GM21529 (cell line): ENCODE measurements at regions not wholly inside any gene's neighbourhood (a gene's known extent, or its start where the extent isn't known, plus 50 kb on each side); places are given as distances from the start of the nearest gene placed in this dataset.

Experiments
- ATAC-seq: cut with Tn5 transposase; IDR thresholded peaks from one replicate; pipeline ENCODE4 v1.9.1; 2021; ENCODE audit not compliant: unreplicated experiment

DNA sequence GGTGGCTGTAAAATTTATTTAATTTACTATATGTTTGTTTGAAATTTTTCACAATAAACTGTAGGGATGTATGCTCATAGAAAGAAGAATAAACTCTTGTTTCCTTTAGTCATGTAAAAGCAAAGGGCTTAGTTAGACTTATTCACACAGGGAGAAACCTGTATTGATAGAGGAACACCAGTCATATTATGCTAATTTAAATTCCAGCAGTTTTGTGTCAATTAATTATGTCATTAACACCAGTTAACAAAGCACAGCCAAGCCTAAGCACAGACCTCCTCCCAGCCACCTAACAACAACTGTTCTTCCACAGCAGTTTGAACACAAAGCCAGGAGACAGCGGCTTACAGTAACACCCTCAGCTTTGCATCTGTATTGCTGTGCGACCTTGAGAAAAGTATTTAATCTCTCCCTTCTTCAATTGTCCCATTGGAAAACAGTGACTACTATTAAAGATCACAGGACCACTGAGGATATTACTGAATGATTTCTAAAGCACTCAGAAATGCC, 260.8 kb upstream of the RRP15 start:
- no peak for ATAC-seq

DNA sequence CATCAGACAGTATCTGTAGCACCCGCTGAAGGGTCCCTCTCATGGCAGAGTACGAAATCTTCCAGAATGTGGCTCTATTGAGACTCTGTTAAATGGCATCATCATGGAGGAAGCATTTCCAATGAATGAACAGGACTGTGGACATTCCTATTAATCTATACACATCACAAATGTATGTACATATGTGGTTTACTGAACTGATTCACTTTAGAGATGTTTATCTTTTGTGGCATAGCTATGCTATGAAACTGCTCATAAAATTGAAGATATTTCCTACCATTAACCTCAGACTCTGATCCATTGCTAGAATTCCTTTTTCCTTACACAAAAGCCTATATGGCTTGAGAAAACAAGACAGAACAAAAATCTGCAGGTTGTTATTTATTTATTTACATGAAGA, 259.6 kb upstream of the RRP15 start:
- ATAC-seq: no peak

DNA sequence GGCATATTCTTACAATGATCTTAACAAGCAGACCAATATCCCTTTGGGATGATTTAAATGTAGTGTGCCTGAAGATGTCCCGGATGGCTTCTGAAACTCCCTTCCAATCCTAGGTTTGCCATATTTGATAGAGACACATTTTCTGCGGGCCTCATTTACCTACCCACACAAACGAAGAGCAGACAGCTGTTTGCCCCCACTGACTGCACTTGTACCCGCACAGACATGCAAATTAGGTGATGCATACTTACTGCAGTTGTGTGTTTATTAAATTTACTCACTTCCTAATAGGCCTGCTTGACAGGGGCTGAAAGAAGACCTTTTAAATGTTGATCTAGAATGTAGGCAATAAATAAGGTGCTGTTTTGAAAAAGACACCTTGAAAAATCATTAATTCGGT, 257.9 kb upstream of the RRP15 start:
- no peak for ATAC-seq

DNA sequence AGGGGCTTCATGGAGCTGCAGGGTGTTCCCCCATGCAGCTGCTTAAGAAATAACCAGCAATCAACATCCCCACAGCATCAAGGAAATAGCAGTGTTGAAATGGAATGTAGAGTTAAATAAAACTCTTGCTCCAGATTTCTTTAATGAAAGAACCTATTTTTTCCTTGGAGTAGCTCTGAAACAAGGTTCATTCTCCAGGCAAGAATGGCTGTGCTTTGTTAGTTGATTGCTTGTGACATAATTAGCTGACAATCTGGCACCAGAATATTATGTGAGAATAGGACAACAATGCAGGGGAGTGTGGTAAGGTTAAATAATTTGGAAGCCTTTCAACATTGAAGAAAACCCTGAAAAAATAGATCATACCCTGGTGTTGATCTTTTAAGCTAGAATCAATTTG, 254.2 kb upstream of the RRP15 start:
- no peak for ATAC-seq

DNA sequence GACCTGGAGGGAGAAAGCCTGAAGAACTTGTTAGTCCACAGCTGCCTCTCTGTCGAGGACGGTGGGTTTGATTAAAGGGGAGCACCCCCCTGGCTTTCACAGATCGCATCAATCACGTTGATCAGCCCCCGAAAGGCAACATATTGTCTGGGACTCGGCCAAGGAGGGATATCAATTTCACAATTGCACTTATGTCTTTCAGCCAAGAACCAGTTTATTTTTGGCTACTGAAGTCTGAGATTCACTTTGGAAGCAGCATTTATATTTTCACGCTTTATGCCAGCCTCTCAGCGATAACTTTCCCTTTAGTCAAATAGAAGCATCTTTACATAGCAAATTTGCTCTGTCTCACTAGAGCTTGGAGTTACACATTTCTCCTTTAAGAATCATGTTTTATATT, 253.2 kb upstream of the RRP15 start:
- no peak for ATAC-seq

DNA sequence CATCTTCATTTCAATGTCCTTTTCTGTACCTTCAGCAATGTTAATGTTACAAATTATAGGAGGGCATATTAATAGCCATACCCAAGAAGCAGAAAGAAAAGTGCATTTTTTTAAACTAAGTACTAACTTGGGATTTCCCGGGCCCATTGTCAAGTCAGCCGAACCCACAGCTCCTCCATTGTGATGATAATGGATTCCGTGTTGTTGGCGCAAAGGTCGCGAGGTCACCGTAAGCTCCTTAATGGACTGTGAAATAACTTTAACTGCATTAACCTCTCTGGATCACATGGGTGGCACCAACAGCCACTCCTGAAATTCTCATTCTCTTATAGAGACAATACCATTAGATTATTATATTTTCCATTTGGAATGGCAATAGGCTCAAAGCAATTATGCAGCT, 250.6 kb upstream of the RRP15 start:
- no peak for ATAC-seq

DNA sequence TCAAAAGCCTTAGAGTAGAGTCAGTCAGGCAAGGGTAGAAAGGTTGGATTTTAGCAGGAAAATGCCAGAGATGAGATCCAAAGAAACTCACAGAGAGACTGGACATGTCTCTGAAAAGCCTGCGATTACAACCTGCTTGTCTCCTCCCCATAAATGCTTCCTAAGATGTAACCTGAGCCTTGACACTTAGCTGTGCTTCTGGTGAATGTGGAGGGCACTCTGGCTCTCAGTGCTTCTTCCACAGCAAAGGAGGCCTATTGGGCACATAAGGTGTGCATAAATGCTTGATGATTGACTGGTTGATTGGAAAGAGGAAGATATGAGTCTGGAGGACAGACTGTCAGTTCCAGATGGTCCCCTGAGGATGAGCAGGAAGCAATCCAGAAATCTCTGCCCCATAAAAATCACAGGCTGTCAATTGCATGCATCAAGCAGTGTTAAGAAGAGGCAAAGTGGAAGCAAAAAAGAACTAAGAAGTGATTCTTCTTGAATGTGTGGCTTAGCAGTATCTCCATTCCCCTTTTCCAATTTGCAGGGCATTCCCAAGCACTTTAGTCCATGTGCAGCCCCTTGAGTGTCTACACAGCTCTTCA, 236.2 kb upstream of the RRP15 start:
- ATAC-seq: no peak

DNA sequence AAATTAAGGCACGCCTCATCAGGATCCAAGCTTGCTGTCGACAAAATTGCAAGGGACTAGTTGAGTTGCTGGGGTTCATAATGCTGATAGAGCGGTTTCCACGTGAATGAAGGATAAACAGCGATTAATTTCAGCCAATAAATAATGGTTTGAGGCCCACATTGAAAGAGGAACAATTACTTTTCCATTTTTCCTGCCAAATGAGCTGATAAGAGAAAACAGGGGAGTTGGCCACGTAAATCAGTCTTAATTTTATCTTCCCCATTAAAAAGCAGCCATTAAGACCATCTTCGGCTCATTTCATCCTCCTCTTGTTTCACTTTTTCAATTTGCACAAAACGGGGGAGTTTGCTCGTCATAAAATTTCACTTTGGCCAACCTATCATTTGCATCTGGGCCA, 235.5 kb upstream of the RRP15 start:
- no peak for ATAC-seq

DNA sequence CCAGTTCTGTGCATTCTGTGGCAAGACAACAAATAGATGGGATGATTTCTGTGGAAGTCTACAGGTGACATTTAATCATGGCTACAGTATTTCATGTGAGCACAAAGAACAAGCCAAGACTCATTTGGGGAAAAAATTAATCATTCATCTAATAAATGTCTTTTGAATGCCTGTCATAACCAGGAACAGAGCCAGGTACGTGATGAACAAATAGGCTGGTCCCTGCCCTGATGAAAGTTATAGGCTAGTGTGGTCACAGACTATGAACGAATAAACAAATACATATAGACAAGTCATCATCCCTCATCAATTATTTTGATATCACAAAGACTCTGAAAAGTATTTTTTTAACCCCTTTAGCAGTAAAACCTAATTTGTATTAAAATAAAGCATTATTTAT, 226.4 kb upstream of the RRP15 start:
- no peak for ATAC-seq

DNA sequence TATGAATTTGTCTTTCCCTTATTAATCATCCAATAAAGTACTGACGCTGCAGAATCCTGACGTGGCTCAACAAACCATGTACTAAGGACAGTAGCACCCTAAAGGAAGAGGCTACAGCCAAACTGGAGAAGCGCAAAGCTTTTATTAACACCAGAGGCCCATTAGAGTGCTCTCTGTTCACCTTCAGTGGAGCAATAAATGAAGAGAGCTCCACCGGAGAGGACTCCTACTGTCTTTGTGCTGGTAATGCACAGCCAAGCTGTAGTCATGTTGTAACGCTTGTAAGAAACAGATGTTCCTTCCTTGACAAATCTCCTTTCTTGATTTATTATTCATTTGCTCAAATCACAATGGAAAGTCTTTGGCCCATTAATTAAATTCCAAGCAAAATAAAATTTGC, 220.7 kb upstream of the RRP15 start:
- no peak for ATAC-seq

DNA sequence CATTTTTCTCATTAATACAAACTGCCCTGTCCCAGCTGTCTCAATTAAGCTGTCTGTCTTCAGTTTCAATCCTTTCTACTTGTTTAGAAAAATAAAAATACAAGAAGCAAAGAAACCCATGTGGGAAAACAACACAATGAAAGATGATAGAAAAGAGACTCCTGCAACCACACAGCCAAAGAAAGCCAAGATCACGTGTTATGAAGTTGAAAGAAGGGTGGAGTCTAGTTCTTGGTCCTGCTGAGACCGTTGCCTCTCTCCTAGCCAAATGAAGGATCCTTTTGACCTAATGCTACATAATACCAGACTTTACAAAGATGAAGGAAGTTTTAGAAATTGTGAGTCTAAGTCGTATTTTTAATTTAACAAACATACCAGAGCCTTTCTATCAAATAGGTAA, 218.8 kb upstream of the RRP15 start:
- ATAC-seq: no peak

DNA sequence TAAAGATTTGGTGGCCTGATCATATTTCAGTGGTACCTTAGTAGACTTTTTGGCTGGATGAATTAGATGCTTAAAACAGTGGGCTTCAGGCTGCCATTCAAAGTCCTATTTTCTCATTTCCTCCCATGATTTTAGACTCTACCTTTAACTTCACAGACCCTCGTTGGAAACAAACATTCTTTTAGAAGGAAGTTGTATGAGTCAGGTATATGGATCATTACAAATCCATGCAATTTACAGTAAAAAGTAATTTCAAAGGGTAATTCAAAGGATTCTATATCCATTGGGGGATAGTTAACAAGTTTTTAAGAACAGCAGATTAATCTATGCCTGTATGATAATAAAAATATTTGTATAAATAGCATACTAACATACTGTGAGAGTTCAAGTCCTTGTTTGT, 216.9 kb upstream of the RRP15 start:
- no peak for ATAC-seq

DNA sequence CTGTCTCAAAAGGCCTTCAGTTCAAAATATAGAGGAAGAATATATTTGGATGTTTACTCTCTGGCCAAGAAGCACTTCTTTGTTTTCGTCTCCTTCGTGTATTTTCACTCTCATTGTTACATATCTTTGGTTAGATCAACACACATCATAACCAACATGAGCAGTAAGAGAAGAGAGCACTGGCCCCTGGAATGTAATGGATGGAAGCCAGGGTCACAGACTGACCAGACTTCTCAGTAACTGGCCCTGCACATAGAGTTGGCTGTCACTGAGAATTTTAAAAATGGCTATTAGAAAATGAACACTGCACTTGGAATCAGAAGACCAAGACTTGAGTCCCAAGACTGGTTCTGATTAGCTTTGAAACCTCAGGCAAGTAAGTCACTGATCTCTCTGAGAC, 215.9 kb upstream of the RRP15 start:
- ATAC-seq: no peak

DNA sequence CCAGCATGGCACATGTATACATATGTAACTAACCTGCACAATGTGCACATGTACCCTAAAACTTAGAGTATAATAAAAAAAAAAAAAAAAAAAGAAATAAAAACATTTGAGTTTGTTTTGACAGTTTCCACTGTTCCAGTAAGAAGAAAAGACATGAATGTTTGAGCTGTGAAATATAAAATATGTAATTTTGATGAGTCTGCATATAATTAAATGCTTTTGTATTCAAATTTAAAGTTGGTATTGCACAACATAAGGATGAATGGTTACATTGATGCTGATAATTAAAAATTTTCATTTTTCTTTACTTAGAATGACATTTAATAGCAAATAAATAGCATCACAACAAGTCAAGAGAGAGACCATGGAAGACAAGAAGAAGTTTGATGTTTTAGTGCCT, 212.0 kb upstream of the RRP15 start:
- ATAC-seq: no peak

DNA sequence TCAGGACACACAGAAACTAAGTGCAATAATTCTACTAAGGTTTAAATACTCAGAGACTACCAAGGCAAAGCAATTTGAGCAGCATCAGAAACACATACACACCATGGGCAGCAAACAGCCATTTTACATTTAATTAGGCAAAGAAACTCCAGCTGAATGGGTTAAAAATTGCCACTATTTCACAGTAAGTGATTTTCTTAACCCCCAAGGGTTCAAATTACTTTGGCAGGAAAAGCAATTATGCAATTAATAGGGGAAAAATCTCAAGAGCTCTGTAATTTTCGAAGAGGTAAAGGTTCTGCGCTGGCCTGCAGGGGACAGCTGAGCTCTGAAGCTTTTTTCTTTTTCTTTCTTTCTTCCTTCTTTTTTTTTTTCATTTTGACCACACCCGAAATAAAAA, 206.2 kb upstream of the RRP15 start:
- no peak for ATAC-seq

DNA sequence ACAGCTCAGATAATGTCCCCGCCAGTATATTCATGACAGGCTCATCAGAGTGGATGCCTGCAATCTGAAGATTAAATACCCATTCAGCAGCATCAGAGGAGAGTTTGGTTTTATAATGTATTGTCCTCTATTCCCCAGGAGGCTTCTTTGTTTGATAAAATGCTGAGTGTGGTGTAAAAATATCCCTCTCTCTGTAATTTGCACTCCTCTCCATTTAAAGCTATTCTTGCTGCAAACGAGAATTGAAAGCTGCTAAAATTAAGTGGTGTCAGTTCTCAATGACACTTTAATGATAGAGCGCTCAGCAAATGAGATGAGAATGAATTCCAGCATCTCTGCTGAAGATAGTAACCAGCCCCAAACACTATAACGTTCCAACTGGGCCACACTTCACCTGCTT, 205.7 kb upstream of the RRP15 start:
- ATAC-seq: no peak

DNA sequence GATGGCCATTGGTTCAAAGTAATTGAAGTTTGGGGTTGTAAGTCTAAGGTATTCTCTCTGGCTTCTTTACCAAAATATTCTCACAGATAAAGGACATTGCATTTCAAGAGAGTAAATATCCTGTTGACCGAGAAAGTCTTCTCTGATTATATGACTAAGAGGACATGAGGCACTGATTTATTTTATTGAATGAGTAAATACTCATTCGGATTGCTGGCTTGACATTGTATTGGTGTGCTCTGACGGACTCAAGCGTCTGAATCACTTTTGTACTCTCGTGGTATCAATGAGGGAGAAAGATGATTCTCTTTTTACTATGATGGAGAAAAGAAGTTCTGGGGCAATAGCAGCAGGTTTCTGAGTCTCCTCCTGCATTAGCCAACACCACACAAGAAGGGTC, 205.3 kb upstream of the RRP15 start:
- ATAC-seq: no peak

DNA sequence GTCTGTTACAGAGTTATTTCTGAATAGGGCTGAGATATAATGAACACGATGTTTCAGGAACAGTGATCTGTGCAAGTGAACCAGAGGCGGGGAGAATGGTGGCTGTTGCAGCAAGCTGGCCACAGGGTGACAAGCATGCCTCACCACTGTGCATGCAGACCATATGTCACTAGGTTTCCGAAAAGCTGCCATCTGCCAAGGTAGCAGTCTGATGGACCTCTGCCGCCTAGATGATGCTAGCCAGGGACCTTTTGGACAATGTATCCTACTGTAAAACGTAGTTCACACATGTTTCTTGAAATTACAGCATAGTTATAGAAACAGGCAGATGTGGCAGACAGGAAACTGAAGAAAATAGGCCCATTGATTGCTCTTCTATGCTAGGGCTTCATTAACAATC, 204.2 kb upstream of the RRP15 start:
- ATAC-seq: no peak

DNA sequence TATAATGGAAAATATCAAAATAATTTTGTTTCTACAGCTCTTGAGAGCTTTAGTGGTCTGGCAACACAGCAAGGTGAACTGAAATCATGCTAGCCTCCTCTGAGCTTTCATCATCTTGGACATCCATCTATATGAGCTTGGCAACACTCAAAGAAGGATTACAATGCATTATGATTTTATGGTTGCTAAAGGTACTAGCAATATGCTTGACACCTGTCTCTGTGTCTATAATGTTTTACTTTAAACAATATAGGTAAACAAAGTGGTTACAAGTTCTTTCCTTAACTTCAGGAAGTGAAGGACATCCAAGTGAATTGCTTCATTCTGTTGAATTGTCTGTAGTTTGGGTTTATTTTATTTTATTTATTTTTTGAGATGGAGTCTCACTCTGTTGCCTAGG, 203.7 kb upstream of the RRP15 start:
- no peak for ATAC-seq

DNA sequence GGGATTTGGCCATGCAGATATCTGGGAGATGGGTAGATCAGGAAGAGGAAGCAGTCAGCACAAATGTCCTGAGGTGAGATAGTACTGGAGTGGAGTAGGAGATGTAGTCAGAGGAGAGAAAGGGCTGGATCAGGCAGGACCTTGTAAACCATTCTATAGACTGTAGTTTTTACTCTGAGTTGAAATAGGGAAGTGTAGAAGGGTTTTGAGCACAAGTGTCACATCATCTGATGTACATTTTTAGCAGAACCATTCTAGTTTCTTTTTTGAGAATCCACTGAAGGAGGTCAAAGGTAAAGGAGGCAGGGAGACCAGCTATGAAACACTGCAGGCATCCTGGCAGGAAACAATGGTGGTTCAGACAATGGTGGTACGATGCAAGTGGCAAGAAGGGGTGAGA, 194.6 kb upstream of the RRP15 start:
- ATAC-seq: no peak

DNA sequence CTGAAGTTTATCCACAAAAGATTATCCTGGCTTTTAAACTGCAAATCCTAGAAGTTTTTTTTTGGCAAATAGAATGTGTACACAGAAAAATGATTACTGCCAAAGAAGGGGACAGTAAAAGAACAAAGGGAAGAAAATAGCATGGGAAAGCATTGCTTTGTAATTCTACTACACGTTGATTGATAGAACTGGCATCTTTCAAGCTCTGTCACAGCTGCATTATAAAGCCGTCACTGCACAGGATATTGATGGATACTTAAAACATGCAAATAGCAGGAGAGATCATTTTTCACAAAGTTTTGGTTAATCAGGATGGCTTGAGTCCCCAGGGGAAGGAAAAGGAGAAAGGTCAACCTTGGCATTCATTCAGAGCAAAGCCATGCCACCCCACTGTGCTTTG, 183.7 kb upstream of the RRP15 start:
- no peak for ATAC-seq

DNA sequence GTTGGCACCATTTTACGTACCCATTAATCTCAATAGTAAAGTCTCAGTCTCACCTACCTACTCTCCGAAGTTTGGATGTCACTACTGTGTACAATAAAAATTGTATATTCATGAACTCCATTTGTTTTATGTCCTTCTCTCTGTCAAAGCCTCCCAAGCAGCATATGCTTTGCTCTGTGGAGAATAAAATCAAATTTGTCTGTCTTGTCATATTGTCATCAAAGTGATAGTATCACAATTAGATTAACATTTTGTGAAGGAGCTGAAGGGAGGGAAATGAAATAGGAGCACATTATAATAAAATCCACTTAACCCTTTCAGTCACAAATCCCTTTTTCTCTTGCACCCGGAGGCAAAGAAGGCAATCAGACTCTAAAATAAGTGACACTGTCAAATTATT, 177.1 kb upstream of the RRP15 start:
- no peak for ATAC-seq

DNA sequence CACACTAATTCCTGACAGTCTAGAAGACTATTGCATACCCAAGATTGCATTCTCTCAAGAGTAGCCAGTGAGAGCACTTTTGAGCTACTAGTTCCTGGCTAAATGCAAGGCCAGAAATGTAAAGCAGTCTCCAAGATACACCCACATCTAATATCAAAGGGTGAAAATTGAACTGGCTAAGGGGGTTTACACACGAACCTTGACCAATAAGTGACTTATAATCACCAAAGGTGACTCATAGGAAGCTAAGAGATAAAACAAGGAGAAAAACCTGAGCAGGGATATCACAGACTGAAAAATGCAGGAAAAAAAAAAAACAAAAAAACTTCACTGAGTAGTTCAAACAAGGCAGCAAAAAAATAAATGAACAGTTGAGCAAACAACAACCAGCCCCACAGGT, 172.2 kb upstream of the RRP15 start:
- ATAC-seq: no peak

DNA sequence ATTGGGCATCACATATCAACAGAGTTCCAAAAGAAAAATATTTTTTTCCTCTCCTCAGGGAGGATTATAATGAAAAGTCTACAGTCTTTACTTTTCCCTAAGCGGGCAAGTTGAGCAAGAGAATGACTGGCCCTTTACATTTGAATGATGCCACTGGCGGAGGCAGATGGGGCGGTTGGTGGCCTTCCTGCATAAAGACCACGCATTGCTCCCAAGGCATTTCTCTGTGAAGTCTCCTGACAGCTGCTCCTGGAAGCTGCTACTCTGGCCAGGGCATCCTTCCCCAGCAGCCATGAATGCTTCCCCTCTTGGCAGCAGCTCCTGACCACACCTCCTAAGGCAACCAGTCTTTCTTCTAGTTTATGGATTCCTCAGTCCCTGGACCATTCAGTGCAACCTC, 161.1 kb upstream of the RRP15 start:
- ATAC-seq: no peak
